Erythroblast (primary cell): ENCODE measurements at regions not wholly inside any gene's neighbourhood (a gene's known extent, or its start where the extent isn't known, plus 50 kb on each side); places are given as distances from the start of the nearest gene placed in this dataset.

Source experiments
- GATA1 ChIP-seq: IDR thresholded peaks from 2 replicates; pipeline ENCODE4 v1.6.1; 2011; ENCODE audit warnings: low read depth, mild to moderate bottlenecking, control low read depth, low read length, moderate library complexity
- POLR2A ChIP-seq: IDR thresholded peaks from 2 replicates; pipeline ENCODE4 v1.6.1; 2011; ENCODE audit warnings: mild to moderate bottlenecking, low read length

GRCh38 chr5:42927730-42928129 lies 112.4 kb downstream of the ANXA2R start:
- TF ChIP-seq POLR2A (no peak), GATA1 (no peak)
